GM23338 (cell line): ENCODE measurements at regions not wholly inside any gene's neighbourhood (a gene's known extent, or its start where the extent isn't known, plus 50 kb on each side); places are given as distances from the start of the nearest gene placed in this dataset.

ENCODE experiments used
- ATAC-seq: fragments of 200-7000 bp; cut with Tn5 transposase; 3 replicates; pipeline ENCODE4 v1.9.1; 2020
- DNase-seq: peaks from one replicate; pipeline ENCODE4 v3.0.0-alpha.2; 2015; ENCODE audit warnings: low spot score
- H2AFZ ChIP-seq: fragments of 200-600 bp; sonication (generic); 2 replicates; pipeline ENCODE4 v1.8.0; 2016; ENCODE audit warnings: antibody characterized with exemption, mild to moderate bottlenecking, moderate library complexity
- H3F3A ChIP-seq: fragments of 200-600 bp; sonication (generic); replicated peaks from 2 replicates; pipeline ENCODE4 v1.8.0; 2017; ENCODE audit warnings: antibody characterized with exemption, mixed run types, low read depth
- H3K27ac ChIP-seq: fragments of 200-600 bp; sonication (generic); 2 replicates; pipeline ENCODE4 v1.6.1; 2016; ENCODE audit warnings: low read depth
- H3K27me3 ChIP-seq: fragments of 200-600 bp; sonication (generic); 2 replicates; pipeline ENCODE4 v1.8.0; 2016; ENCODE audit warnings: mild to moderate bottlenecking, mixed run types, moderate library complexity; ENCODE audit not compliant: insufficient read depth
- H3K36me3 ChIP-seq: fragments of 200-600 bp; sonication (generic); 2 replicates; pipeline ENCODE4 v1.8.0; 2016; ENCODE audit warnings: mild to moderate bottlenecking; ENCODE audit not compliant: insufficient read depth
- H3K4me1 ChIP-seq: fragments of 200-600 bp; sonication (generic); 2 replicates; pipeline ENCODE4 v1.8.0; 2016; ENCODE audit warnings: mild to moderate bottlenecking, moderate library complexity; ENCODE audit not compliant: insufficient read depth
- H3K4me2 ChIP-seq: fragments of 200-600 bp; sonication (generic); 2 replicates; pipeline ENCODE4 v1.7.1; 2017; ENCODE audit warnings: mixed run types
- H3K4me3 ChIP-seq: fragments of 200-600 bp; sonication (generic); 2 replicates; pipeline ENCODE4 v1.6.1; 2016; ENCODE audit warnings: mixed run types
- H3K79me2 ChIP-seq: fragments of 200-600 bp; sonication (generic); replicated peaks from 2 replicates; pipeline ENCODE4 v1.8.0; 2017; ENCODE audit warnings: mild to moderate bottlenecking; ENCODE audit not compliant: insufficient read depth
- H3K9me2 ChIP-seq: fragments of 200-600 bp; sonication (generic); 2 replicates; pipeline ENCODE4 v1.8.0; 2017; ENCODE audit not compliant: insufficient read depth
- H4K20me1 ChIP-seq: fragments of 200-600 bp; sonication (generic); replicated peaks from 2 replicates; pipeline ENCODE4 v1.8.0; 2017; ENCODE audit warnings: mild to moderate bottlenecking; ENCODE audit not compliant: insufficient read depth
- H3K27ac Mint-ChIP-seq: 2 replicates; pipeline ENCODE4 v1.8.0; 2020; ENCODE audit warnings: inconsistent platforms, mild to moderate bottlenecking, moderate library complexity, mixed read lengths
- H3K27me3 Mint-ChIP-seq: 3 replicates; pipeline ENCODE4 v1.8.0; 2022; ENCODE audit warnings: low read depth, mild to moderate bottlenecking, moderate library complexity, mixed read lengths, inconsistent platforms; ENCODE audit not compliant: insufficient read depth, poor library complexity
- H3K36me3 Mint-ChIP-seq: 3 replicates; pipeline ENCODE4 v1.8.0; 2021; ENCODE audit warnings: low read depth, mild to moderate bottlenecking, inconsistent platforms, moderate library complexity, mixed read lengths
- H3K4me1 Mint-ChIP-seq: 3 replicates; pipeline ENCODE4 v1.8.0; 2020; ENCODE audit warnings: mild to moderate bottlenecking, inconsistent platforms, mixed read lengths
- H3K4me3 Mint-ChIP-seq: 3 replicates; pipeline ENCODE4 v1.8.0; 2021; ENCODE audit warnings: moderate library complexity, mild to moderate bottlenecking, inconsistent platforms, mixed read lengths
- H3K9me3 Mint-ChIP-seq: 3 replicates; pipeline ENCODE4 v1.8.0; 2020; ENCODE audit warnings: moderate library complexity, mild to moderate bottlenecking, inconsistent platforms, mixed read lengths
- CREB1 ChIP-seq: fragments of 250-450 bp; sonication (Bioruptor Pico); IDR thresholded peaks from 2 replicates; pipeline ENCODE4 v1.5.0; 2020; ENCODE audit warnings: low read depth, mild to moderate bottlenecking, moderate library complexity
- CTCF ChIP-seq, 2 experiments: fragments of 200-600 bp in 1 of 2; sonication (generic) in 1 of 2; conservative IDR thresholded peaks; 2 replicates each; pipeline versions ENCODE4 v1.5.1 to v1.6.1; 2016 to 2017; ENCODE audit warnings: antibody characterized with exemption in 2 of 2, low read depth in 2 of 2, mild to moderate bottlenecking in 2 of 2, moderate library complexity in 1 of 2
- ETS1 ChIP-seq: IDR thresholded peaks from 2 replicates; pipeline ENCODE4 v1.6.1; 2016; ENCODE audit warnings: antibody characterized with exemption
- EZH2 ChIP-seq: fragments of 200-600 bp; sonication (generic); IDR thresholded peaks from one replicate; pipeline ENCODE4 v1.8.0; 2017; ENCODE audit warnings: antibody characterized with exemption, mild to moderate bottlenecking, low read depth; ENCODE audit not compliant: unreplicated experiment
- EZH2phosphoT487 ChIP-seq: fragments of 200-600 bp; sonication (generic); IDR thresholded peaks from one replicate; pipeline ENCODE4 v1.8.1; 2018; ENCODE audit warnings: antibody characterized with exemption; ENCODE audit not compliant: unreplicated experiment
- JUNB ChIP-seq: IDR thresholded peaks from one replicate; pipeline ENCODE4 v1.6.1; 2016; ENCODE audit warnings: antibody characterized with exemption; ENCODE audit not compliant: unreplicated experiment
- NANOG ChIP-seq: IDR thresholded peaks from 2 replicates; pipeline ENCODE4 v1.6.1; 2016; ENCODE audit warnings: antibody characterized with exemption, borderline replicate concordance
- POLR2AphosphoS5 ChIP-seq: IDR thresholded peaks from 2 replicates; pipeline ENCODE4 v1.6.1; 2016; ENCODE audit warnings: antibody characterized with exemption, low read depth
- REST ChIP-seq: IDR thresholded peaks from one replicate; pipeline ENCODE4 v1.6.1; 2018; ENCODE audit warnings: antibody characterized with exemption; ENCODE audit not compliant: unreplicated experiment
- STAT1 ChIP-seq: IDR thresholded peaks from one replicate; pipeline ENCODE4 v1.6.1; 2016; ENCODE audit warnings: antibody characterized with exemption; ENCODE audit not compliant: unreplicated experiment
- ZNF114 ChIP-seq: fragments of 250-450 bp; sonication (Bioruptor Pico); IDR thresholded peaks from 2 replicates; pipeline ENCODE4 v1.5.0; 2020; ENCODE audit warnings: mild to moderate bottlenecking, moderate library complexity
- ZNF331 ChIP-seq: fragments of 250-450 bp; sonication (Bioruptor Pico); IDR thresholded peaks from 2 replicates; pipeline ENCODE4 v1.5.0; 2020; ENCODE audit warnings: low read depth, mild to moderate bottlenecking, moderate library complexity
- ZNF462 ChIP-seq: fragments of 250-450 bp; sonication (Bioruptor Pico); IDR thresholded peaks from 2 replicates; pipeline ENCODE4 v1.5.0; 2020; ENCODE audit warnings: mild to moderate bottlenecking, moderate library complexity

- H3K9me3 Mint-ChIP-seq: peaks cover 13% of the 10 kb centered on the region
- H3K4me3 Mint-ChIP-seq: no peak overlapping the region
- no peaks in the 10 kb centered on the region; the same call in 1 of the 2 replicates for H3K9me2 ChIP-seq
- no peaks in the 10 kb centered on the region for H3K36me3 ChIP-seq
- H3K27ac Mint-ChIP-seq: no peak overlapping the region
- peak; percentile 56; the same call in 1 of the 3 replicates for ATAC-seq
- peaks cover 11% of the 10 kb centered on the region for H3K27me3 Mint-ChIP-seq
- H3K36me3 Mint-ChIP-seq: no peaks in the 10 kb centered on the region
- no peak for TF ChIP-seq STAT1
- no peak for TF ChIP-seq ZNF114 (CRISPR knock-in tag)
- TF ChIP-seq ETS1: no peak
- no peak for TF ChIP-seq CTCF (conservative IDR thresholded peaks at IDR 0.05; ENCODE audit: low read depth in 2 of 2)
- TF ChIP-seq ZNF462 (CRISPR knock-in tag): no peak
- TF ChIP-seq EZH2phosphoT487: no peak
- TF ChIP-seq EZH2: no peak
- TF ChIP-seq POLR2AphosphoS5: no peak
- no peak for TF ChIP-seq ZNF331 (CRISPR knock-in tag)
- no peak for TF ChIP-seq REST
- no peak for TF ChIP-seq CREB1 (CRISPR knock-in tag)
- no peak for TF ChIP-seq NANOG
- no peak for TF ChIP-seq JUNB
- H3K4me3 ChIP-seq: no peak overlapping the region
- H3K4me2 ChIP-seq: no peak overlapping the region
- peaks cover 7% of the 10 kb centered on the region; the same call in 2 of the 3 replicates for H3K4me1 Mint-ChIP-seq
- no peaks in the 10 kb centered on the region for H3K4me1 ChIP-seq
- H3K79me2 ChIP-seq: no peaks in the 10 kb centered on the region
- no peaks in the 10 kb centered on the region for H3K27me3 ChIP-seq
- H3K27ac ChIP-seq: no peak overlapping the region
- no peak for DNase-seq
- no peaks in the 10 kb centered on the region for H4K20me1 ChIP-seq
- peak overlapping the region; percentile 86 for H2AFZ ChIP-seq
- H3F3A ChIP-seq: no peaks in the 10 kb centered on the region
Observed at GRCh38 chr10:11401264-11402235, 209.9 kb downstream of the USP6NL start.
